Activated CD4-positive, alpha-beta T cell treated with anti-CD3 and anti-CD28 coated beads, Interleukin-2, amount 50 U/mL, for 1 hour (primary cell): ENCODE measurements at regions not wholly inside any gene's neighbourhood (a gene's known extent, or its start where the extent isn't known, plus 50 kb on each side); places are given as distances from the start of the nearest gene placed in this dataset.
"Not testable (repeated sequence)": the region's sequence is repeated elsewhere in the genome, so short reads cannot be mapped to it uniquely, and the experiment has no call there.

Experiments used
- DNase-seq: peaks from one replicate; pipeline ENCODE4 v3.0.0-alpha.2; 2020

GRCh38 chr1:19591482-19592091 is 52.5 kb upstream of the NBL1 start:
- no peak for DNase-seq

- DNase-seq = no peak
These were observed 58.6 kb upstream of the NBL1 start for GRCh38 chr1:19585507-19585906.

DNA sequence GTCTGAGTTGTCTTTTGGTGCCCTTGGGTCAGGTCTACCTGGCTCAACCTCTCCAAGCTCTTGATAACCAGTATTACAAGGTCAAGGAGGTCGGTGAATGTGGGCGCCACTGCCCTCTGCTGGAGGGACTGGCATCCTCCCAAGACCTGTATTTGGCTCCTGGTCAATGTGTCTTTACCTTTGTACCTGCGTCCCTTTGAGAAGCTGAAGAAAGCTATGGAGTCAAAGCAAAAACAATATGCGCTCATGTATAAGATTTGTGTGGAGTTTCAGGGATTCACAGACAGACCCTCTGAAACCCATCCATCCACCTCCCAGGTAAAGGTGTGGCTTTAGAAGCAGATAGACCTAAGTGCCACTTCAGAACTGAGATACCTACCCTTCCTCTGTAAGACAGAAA is 61.8 kb upstream of the NBL1 start:
- peak; percentile 78 for DNase-seq

DNA sequence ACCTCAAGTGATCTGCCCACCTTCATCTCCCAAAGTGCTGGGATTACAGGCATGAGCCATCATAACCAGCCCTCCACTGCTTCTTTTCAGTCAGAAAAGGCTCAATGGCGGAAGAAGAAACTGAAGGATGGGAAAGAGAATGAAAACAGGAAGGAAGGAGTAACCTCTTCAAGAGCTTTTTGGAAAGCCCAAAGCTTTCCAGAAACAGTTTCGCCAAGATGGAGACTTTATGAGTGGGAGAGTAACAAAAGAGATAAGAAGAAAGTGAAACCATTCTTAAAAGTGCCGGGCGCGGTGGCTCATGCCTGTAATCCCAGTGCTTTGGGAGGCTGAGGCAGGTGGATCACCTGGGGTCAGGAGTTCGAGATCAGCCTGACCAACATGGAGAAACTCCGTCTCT is 62.7 kb upstream of the NBL1 start:
- no peak for DNase-seq

GRCh38 chr1:19577561-19577960 is 66.5 kb upstream of the NBL1 start:
- no peak for DNase-seq

GRCh38 chr1:19577036-19577435 is 67.1 kb upstream of the NBL1 start:
- no peak for DNase-seq

DNA sequence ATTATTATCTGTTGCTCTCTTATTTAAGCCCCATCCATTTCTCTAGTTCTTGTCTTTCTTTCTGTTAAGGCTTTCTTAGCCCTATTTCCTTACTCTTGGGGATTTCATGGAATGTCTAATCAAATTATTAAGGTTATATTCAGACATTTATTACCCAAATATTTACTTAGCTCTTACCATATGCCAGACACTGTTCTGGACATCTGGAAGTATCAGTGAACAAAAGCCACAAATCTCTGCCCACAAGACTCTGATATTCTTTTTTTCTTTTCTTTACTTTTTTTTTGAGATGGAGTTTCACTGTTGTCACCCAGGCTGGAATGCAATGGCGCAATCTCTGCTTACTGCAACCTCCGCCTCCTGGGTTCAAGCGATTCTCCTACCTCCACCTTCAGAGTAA is 74.3 kb upstream of the NBL1 start:
- no peak for DNase-seq

GRCh38 chr1:19567041-19567440 is 77.1 kb upstream of the NBL1 start:
- no peak for DNase-seq

DNA sequence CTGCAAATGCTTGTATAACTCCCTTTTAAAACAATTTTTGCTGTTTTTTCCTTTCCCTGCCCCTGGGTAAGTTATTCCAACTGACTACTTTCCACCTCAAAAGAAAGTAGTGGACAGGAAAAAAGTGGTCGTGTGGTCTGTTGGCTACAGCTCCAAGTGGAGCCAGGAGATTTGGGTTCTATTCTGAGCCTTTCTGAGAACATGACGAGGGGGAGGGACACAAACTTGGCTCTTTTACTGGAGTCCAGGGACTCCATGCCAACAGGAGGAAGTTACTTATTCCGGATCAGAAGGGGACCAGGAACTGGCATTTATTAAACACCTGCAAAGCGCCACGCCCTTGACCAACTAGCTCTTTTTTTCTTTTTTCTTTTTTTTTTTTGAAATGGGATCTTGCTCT is 79.0 kb upstream of the CAPZB start:
- no peak for DNase-seq

DNA sequence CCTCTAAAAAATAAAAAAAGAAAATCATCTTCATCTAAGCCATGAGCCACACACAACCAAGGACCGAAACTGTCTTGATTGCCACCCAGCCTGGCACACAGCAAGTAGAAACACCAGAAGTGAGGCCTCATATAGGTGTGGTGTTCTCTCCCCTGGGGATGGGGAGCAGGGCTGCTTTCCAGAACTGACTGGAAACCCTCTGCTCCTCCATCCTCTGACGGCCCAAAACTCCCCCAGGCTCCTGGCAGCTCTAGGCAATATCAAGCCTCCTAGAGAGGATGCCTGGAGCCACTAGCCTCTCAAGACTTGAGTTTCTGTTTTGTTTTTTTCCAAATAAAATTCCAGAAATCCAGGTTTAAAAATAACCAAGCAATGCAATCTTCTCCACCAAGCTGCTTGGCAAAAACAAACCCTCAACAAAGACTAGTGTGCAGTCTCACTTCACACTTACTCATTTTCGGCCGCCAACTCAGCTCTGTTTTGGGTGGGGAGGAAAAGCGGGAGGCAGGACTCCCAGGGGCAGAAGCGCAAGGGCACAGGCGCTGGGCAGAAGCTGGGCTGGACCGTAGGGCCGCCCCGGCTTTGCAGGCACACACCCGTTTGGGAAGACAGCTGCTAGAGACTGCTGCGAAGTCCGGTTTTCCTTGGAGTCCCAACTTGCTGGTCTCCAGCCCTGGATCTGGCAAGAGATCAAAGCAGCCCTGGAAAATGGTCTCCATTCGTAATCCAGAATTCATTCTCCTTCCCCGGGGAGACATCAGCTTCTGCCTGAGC is 78.2 kb upstream of the CAPZB start:
- no peak for DNase-seq

DNA sequence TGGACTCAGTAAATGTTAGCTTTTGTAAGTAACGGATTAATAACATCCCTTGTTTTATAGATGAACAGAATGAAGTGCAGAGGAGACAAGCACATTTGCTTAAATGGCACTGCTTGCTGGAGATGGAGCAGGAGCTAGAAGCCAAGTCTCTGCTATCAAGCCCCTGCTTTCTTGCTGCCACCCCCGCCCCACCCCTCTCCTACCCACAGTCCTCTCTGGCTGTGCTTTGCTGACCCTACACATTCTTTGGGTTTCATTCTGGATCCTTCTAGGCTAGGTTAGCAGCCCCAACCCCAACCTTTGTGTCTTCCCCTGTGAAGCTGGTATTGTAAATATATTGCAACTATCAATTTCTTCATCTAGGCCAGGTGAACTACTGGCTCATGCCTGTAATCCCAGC is 77.5 kb upstream of the CAPZB start:
- no peak for DNase-seq

DNA sequence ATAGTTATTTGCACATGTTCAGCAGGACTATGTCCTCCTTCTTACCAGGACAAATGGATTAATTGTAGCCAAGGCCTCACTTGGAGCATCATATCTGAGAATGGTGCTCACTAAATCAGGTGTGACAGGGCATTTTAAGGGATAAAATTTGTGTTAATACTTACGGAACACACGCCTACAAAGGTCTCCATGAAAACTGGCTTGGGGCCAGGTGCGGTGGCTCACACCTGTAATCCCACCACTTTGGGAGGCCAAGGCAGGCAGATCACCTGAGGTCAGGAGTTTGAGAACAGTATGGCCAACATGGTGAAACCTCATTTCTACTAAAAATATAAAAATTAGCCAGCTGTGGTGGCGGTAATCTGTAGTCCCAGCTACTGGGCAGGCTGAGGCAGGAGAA is 75.1 kb upstream of the CAPZB start:
- DNase-seq = no peak

GRCh38 chr1:19559641-19560040 is 74.3 kb upstream of the CAPZB start:
- no peak for DNase-seq

GRCh38 chr1:19557609-19558051 is 72.3 kb upstream of the CAPZB start:
- DNase-seq = no peak

DNA sequence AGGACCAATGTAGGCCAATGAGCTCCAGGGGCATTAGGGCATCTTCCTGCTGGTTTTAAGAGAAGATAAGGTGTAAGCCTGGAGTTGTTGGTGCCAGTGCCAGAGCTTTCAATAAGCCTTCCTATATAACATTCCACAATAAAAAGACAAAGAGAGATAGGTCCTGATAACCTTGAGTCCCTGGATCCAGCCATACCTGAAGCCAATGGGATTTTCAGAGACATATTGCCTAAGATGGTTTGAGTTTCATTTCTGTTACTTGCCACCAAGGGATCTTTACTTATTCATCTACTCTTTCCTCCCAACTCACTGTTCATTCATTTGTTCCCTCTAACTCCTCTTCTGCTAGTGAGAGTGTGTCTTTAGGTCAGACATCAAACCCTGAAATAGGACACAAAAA is 68.8 kb upstream of the CAPZB start:
- DNase-seq = no peak

- no peak for DNase-seq
These were observed 67.1 kb upstream of the CAPZB start for GRCh38 chr1:19552291-19553010.

DNA sequence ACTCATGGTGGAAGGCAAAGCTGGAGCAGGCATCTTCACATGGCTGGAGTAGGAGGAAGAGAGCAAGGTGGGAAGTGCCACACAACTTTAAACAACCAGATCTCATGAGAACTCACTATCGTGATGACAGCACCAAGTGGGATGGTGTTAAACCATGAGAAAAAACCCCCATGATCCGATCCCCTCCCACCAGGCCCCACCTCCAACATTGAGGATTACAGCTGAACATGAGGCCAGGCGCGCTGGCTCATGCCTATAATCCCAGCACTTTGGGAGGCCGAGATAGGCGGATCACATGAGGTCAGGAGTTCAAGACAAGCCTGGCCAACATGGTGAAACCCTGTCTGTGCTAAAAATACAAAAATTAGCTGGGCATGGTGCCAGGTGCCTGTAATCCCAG is 66.5 kb upstream of the CAPZB start:
- not testable (repeated sequence) for DNase-seq

- DNase-seq = not testable (repeated sequence)
These were observed 65.1 kb upstream of the CAPZB start for GRCh38 chr1:19550437-19550836.

DNA sequence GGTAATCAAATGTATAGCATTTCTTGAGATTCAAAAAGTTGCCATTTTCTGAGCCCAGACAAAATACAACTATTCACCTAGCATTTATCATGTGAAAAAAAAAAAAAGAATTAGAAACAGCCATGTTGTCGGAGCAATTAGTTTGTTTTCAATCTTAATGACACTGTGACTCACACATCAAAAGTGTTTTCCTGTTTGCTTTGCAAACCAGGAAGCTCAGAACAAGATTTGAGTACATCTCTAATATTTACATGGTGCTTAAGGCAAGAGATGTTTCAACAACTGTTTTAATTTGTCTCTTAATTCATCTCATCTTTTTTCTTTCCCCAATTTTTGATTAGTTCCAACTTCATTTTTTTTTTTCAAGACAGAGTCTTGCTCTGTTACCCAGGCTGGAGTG is 62.5 kb upstream of the CAPZB start:
- no peak for DNase-seq

- DNase-seq = no peak
These were observed 51.2 kb upstream of the CAPZB start for GRCh38 chr1:19536519-19536918.

DNA sequence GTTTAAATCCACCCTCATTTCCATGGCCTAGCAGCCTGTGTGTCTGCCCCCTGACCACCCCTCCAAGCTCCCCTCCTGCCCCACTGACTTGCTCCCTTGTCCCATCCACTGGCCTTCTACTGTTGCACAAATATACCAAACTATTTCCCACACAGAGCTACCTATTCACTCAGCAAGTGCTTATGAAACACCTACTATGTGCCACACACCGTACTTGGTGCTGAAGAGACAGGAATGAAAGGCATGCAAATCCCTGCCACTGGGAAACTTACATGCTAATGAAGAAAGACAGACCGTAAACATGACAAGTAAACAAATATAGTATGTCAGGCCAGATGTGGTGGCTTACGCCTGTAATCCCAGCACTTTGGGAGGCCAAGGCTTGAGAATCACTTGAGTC is 49.9 kb upstream of the CAPZB start:
- DNase-seq = no peak
